Spinal cord (tissue), 1 donor: ENCODE measurements at regions not wholly inside any gene's neighbourhood (a gene's known extent, or its start where the extent isn't known, plus 50 kb on each side); places are given as distances from the start of the nearest gene placed in this dataset. TPM values are rescaled to one million over a fixed set of nuclear protein-coding genes. Genes with fewer than 3 reads are reported as not detected.

Experiments
- small RNA-seq: library from RNA; depleted of rRNA; stranded (forward); fragments of <200 nt; gene quantifications from one replicate; pipeline ENCODE3, GENCODE V24; 2014; ENCODE audit warnings: low replicate concordance

Small RNA genes in the stretch of these regions (small RNA-seq; reads per million reads assigned to genes)
- gene AC023511.2 = not detected
- 0.20 reads per million, percentile 6 among the genes with 10 or more reads in this experiment for gene RNA5SP356
